ENCODE measurements at regions not wholly inside any gene's neighbourhood (a gene's known extent, or its start where the extent isn't known, plus 50 kb on each side); places are given as distances from the start of the nearest gene placed in this dataset.

DNA sequence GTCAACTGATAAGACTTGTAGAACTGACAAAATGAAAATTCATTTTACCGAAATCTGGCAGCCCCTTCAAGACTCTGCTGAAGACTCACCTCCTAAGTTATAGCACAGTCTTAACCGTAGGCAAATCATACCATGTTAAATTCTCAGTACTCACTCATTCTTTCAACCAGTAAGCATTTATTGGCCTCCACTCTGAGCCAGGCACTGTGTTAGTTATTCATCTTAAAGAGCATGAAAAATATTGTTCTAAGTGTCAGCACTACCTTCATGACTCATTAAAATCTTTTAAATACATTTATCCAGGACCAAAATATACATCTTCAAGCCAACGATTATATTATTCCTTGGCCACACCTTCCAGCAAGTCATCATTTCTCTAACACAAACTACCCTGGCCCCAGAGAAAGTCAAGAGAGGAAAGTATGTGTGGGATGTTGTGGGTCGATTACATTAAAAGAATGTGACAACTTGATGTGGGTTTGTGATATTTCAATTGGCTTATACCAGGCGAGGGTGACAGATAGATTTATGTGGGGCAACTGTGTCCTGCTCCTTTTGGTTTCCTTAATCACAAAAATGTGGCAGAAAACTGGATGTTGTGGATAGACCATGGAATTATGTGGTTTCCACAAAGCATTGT is 55.0 kb downstream of the TMEM30B start:
- no peak overlapping the region for H3K27ac ChIP-seq (ENCODE audit: low read depth, low read length)
- H3K36me3 ChIP-seq (ENCODE audit: control insufficient read depth, insufficient read depth, low read length) = no peaks in the 10 kb centered on the region
- no peak overlapping the region for H3K4me3 ChIP-seq (ENCODE audit: low read length)
- no peaks in the 10 kb centered on the region for H3K4me1 ChIP-seq (ENCODE audit: control insufficient read depth, insufficient read depth, low read length)
- H3K27me3 ChIP-seq (ENCODE audit: control insufficient read depth, insufficient read depth, low read length) = no peaks in the 10 kb centered on the region
- H3K9ac ChIP-seq (ENCODE audit: low read length) = no peak overlapping the region

DNA sequence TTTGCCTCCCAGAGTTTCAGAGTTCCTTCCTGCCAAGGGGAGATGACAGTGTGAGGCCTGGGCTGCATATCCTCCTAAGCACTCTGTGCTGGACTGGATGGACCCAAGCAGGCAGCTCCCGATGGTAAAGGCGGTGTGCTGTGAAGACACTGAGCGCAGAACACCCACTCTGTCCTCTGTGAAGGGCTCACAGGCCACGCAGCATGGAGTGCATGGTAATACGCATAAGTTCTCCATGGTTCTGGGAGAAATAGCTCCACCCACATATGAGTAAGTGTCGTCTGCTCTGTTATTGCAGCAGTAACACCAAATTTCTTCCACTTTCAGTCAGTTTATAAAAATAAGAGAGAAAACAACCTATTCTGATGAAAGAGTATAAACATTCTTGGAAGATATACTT is 55.8 kb downstream of the TMEM30B start:
- H3K27me3 ChIP-seq (ENCODE audit: control insufficient read depth, insufficient read depth, low read length) = no peaks in the 10 kb centered on the region
- no peak overlapping the region for H3K27ac ChIP-seq (ENCODE audit: low read depth, low read length)
- no peaks in the 10 kb centered on the region for H3K4me1 ChIP-seq (ENCODE audit: control insufficient read depth, insufficient read depth, low read length)
- H3K9ac ChIP-seq (ENCODE audit: low read length) = no peak overlapping the region
- no peak overlapping the region for H3K4me3 ChIP-seq (ENCODE audit: low read length)
- no peaks in the 10 kb centered on the region for H3K36me3 ChIP-seq (ENCODE audit: control insufficient read depth, insufficient read depth, low read length)

DNA sequence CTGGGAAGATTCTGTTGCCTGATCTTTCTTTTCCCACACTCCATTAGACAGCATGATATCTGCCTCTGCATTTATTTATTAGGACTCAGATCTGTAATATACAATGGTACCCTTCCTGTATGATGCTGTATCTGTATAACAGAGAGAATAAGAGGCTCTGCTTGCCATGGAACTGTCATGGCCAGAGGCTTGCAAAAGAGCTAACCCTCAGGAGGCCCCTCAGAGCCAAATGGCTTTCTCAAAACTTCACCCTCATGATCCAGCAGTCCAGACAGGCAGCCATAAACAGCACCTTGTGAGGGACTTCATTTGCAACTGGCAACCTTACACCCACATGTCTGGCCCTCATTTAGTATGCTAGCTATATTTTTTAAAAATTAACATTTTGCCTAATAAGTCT is 57.6 kb downstream of the TMEM30B start:
- H3K36me3 ChIP-seq (ENCODE audit: control insufficient read depth, insufficient read depth, low read length) = no peaks in the 10 kb centered on the region
- no peak overlapping the region for H3K9ac ChIP-seq (ENCODE audit: low read length)
- no peaks in the 10 kb centered on the region for H3K4me1 ChIP-seq (ENCODE audit: control insufficient read depth, insufficient read depth, low read length)
- no peak overlapping the region for H3K27ac ChIP-seq (ENCODE audit: low read depth, low read length)
- no peak overlapping the region for H3K4me3 ChIP-seq (ENCODE audit: low read length)
- no peaks in the 10 kb centered on the region for H3K27me3 ChIP-seq (ENCODE audit: control insufficient read depth, insufficient read depth, low read length)

DNA sequence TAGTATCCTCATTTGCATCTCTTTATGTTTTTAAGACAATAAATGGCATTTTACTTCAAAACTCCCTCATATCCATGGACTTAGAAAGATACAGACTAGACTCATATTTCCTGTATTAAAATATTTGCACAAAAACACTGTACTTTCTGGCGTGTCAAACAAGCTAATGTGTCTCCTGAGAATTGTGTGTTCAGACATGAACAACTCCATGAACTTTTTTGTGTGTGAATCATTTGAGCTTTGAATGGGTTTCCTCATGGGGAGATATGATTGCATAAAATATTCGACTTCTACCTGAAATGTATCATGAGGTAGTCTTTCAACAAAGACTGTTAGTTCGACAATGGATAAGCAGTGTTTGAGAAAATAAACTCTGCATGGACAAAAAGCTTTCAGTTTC is 58.8 kb downstream of the TMEM30B start:
- Histone ChIP-seq H3K36me3 (ENCODE audit: control insufficient read depth, insufficient read depth, low read length) (no peaks in the 10 kb centered on the region), H3K4me3 (ENCODE audit: low read length) (no peak overlapping the region), H3K4me1 (ENCODE audit: control insufficient read depth, insufficient read depth, low read length) (no peaks in the 10 kb centered on the region), H3K27ac (ENCODE audit: low read depth, low read length) (no peak overlapping the region), H3K27me3 (ENCODE audit: control insufficient read depth, insufficient read depth, low read length) (no peaks in the 10 kb centered on the region), H3K9ac (ENCODE audit: low read length) (no peak overlapping the region)

DNA sequence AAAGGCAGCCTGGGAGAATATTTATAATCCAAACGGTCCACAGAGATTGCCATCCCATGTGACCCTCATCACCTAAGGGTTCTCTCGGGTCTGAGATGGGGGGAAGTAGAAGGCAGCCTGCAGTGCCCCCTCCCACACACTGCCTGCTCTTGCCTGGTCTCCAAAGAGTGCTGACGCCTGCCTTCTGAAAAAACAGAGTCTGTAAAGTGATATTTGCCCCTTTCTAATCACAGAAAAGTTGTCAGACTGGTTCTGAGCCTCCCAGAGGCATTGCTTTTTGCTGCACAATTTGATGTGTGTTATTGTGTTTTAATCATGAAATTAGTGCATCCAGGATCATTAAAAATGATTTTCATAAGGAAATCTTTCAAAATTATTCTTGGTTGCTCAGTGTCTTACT is 59.2 kb downstream of the TMEM30B start:
- no peak overlapping the region for H3K9ac ChIP-seq (ENCODE audit: low read length)
- no peaks in the 10 kb centered on the region for H3K4me1 ChIP-seq (ENCODE audit: control insufficient read depth, insufficient read depth, low read length)
- no peak overlapping the region for H3K4me3 ChIP-seq (ENCODE audit: low read length)
- H3K27ac ChIP-seq (ENCODE audit: low read depth, low read length) = no peak overlapping the region
- no peaks in the 10 kb centered on the region for H3K36me3 ChIP-seq (ENCODE audit: control insufficient read depth, insufficient read depth, low read length)
- H3K27me3 ChIP-seq (ENCODE audit: control insufficient read depth, insufficient read depth, low read length) = no peaks in the 10 kb centered on the region

DNA sequence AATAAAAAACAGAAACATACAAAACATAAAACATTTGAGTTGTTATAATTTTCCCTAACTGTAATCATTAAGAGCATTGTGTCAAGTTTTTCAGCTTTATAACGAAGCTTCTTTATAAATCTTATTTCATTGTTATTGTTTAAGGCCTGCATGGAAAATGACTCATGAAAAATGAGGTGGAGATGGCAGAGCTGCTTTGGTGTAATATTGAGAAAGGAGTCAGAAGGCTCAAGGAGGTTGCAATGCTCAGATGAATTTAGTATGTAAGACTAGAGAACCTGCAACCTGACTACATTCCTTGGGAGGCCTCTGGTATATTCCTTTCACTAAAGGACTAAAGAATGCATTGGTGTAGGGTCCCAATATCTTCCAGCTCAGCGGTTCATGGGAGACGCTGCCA is 61.5 kb downstream of the TMEM30B start:
- H3K9ac ChIP-seq (ENCODE audit: low read length) = no peak overlapping the region
- no peak overlapping the region for H3K27ac ChIP-seq (ENCODE audit: low read depth, low read length)
- no peak overlapping the region for H3K4me3 ChIP-seq (ENCODE audit: low read length)
- H3K36me3 ChIP-seq (ENCODE audit: control insufficient read depth, insufficient read depth, low read length) = no peaks in the 10 kb centered on the region
- no peaks in the 10 kb centered on the region for H3K27me3 ChIP-seq (ENCODE audit: control insufficient read depth, insufficient read depth, low read length)
- no peaks in the 10 kb centered on the region for H3K4me1 ChIP-seq (ENCODE audit: control insufficient read depth, insufficient read depth, low read length)

DNA sequence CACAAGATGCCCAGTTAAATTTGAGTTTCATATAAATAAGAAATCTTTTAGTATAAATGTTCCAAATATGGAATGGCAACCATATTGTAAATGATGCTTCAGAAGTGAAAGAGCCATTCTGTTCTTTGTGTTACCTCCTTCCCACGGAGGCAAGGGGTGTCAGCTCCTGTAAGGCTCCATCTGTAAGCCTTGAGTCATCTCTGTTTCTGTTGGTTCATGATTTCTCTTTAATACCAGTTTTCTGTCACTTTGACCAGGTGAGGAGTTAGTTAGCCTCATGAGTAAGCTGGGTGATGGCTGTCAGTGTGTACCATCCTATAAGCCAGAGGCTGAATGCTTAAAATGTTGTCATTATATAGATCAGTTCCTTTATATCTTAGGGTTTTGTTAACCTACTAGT is 61.9 kb downstream of the TMEM30B start:
- Histone ChIP-seq H3K36me3 (ENCODE audit: control insufficient read depth, insufficient read depth, low read length) (no peaks in the 10 kb centered on the region), H3K27ac (ENCODE audit: low read depth, low read length) (no peak overlapping the region), H3K27me3 (ENCODE audit: control insufficient read depth, insufficient read depth, low read length) (no peaks in the 10 kb centered on the region), H3K4me3 (ENCODE audit: low read length) (no peak overlapping the region), H3K9ac (ENCODE audit: low read length) (no peak overlapping the region), H3K4me1 (ENCODE audit: control insufficient read depth, insufficient read depth, low read length) (no peaks in the 10 kb centered on the region)

DNA sequence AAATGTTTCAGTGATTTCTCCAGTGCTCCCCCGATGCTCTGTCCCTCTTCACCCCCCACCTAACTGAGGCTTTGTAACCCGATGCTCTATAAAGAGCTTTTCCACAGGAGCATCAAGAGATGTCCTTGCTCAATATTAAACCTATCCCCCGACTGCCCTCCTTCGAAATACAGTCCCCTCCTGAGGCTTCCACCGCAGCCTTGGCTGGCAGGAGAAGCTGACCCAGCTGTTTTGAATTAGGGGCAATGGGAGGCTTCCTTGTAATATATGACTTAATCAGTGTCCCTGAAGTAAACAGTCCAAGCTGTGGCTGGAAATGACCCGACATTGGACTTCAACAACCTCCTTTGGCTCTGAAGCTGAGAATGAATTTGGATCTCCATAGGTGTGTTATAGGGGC is 62.4 kb downstream of the TMEM30B start:
- Histone ChIP-seq H3K27ac (ENCODE audit: low read depth, low read length) (no peak overlapping the region), H3K27me3 (ENCODE audit: control insufficient read depth, insufficient read depth, low read length) (no peaks in the 10 kb centered on the region), H3K9ac (ENCODE audit: low read length) (no peak overlapping the region), H3K36me3 (ENCODE audit: control insufficient read depth, insufficient read depth, low read length) (no peaks in the 10 kb centered on the region), H3K4me1 (ENCODE audit: control insufficient read depth, insufficient read depth, low read length) (no peaks in the 10 kb centered on the region), H3K4me3 (ENCODE audit: low read length) (no peak overlapping the region)

DNA sequence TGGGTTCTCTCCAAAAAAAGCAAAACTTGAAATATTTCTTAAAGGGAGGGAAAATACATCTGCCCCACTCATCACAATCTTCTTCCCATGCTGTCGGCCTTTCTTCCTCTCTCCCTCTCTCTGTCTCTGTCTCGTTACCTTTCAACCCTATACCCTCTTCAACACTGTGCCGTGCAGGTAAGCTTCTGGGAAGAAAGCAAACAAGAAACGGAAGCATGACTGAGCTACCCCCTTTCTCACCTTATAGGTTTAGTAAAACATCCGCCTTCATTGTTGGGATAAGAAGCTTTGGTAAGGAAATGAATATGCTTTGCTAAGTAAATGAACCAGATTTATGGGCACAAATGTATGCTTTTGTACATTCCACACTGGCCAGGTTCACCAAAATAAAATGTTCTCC is 63.0 kb downstream of the TMEM30B start:
- no peaks in the 10 kb centered on the region for H3K27me3 ChIP-seq (ENCODE audit: control insufficient read depth, insufficient read depth, low read length)
- no peak overlapping the region for H3K9ac ChIP-seq (ENCODE audit: low read length)
- H3K4me3 ChIP-seq (ENCODE audit: low read length) = no peak overlapping the region
- no peaks in the 10 kb centered on the region for H3K4me1 ChIP-seq (ENCODE audit: control insufficient read depth, insufficient read depth, low read length)
- H3K36me3 ChIP-seq (ENCODE audit: control insufficient read depth, insufficient read depth, low read length) = no peaks in the 10 kb centered on the region
- no peak overlapping the region for H3K27ac ChIP-seq (ENCODE audit: low read depth, low read length)

DNA sequence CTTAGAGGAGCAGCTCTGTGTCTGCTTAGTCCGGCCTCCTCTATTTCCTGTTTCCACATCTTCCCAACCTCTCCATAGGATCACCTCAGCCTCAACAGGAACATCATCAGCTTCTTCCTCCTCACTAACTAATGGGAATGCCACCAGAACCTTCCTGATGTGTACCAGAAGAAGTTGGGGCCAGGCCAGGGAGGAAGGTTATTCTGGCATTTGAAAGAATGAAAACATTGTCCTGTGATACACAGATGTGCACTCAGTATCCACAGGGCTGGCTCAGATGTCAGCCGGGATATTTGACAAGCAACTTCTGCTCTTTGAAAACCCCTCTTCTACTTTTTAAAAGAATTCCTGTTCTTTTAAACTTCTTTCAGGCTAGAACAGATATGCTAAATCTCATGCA is 63.6 kb downstream of the TMEM30B start:
- H3K36me3 ChIP-seq (ENCODE audit: control insufficient read depth, insufficient read depth, low read length) = no peaks in the 10 kb centered on the region
- H3K9ac ChIP-seq (ENCODE audit: low read length) = no peak overlapping the region
- no peaks in the 10 kb centered on the region for H3K4me1 ChIP-seq (ENCODE audit: control insufficient read depth, insufficient read depth, low read length)
- H3K27ac ChIP-seq (ENCODE audit: low read depth, low read length) = no peak overlapping the region
- no peak overlapping the region for H3K4me3 ChIP-seq (ENCODE audit: low read length)
- H3K27me3 ChIP-seq (ENCODE audit: control insufficient read depth, insufficient read depth, low read length) = no peaks in the 10 kb centered on the region

DNA sequence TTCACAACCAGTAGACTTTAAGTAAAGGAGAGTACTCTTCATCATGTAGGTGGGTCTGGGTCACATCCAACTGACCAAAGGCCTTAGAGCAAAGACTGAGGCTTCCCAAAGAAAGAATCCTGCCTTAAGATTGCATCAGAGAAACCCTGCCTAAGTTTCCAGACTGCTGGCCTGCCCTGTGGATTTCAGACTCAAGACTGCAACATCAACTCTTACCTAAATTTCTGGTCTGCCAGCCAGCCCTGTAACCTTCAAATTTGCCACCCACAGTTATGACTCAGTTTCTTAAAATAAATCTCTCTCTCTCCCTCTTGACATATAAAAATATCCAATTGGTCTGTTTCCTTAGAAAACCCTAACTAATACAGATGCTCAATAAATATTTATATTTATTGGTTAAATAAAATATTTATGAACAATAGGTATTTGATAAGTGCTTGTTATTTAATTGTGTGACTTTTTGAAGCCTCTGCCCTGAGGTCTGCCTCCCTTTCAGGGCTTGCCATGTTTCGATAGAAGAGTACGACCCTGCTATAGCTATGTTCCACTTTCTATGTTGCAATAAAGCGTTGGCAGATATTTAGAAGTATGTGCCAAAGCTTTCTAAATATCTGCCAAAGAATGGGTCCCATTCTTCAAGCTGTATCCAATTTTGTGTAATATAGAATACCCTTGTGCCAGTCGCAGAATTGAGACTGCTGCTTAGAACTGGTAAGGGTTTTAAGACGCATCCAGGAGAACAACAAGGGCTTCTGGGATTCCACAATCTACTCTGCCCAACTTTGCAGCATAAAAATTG is 65.7 kb downstream of the TMEM30B start:
- no peak overlapping the region for H3K9ac ChIP-seq (ENCODE audit: low read length)
- no peak overlapping the region for H3K4me3 ChIP-seq (ENCODE audit: low read length)
- no peaks in the 10 kb centered on the region for H3K27me3 ChIP-seq (ENCODE audit: control insufficient read depth, insufficient read depth, low read length)
- H3K27ac ChIP-seq (ENCODE audit: low read depth, low read length) = no peak overlapping the region
- no peaks in the 10 kb centered on the region for H3K4me1 ChIP-seq (ENCODE audit: control insufficient read depth, insufficient read depth, low read length)
- H3K36me3 ChIP-seq (ENCODE audit: control insufficient read depth, insufficient read depth, low read length) = no peaks in the 10 kb centered on the region

DNA sequence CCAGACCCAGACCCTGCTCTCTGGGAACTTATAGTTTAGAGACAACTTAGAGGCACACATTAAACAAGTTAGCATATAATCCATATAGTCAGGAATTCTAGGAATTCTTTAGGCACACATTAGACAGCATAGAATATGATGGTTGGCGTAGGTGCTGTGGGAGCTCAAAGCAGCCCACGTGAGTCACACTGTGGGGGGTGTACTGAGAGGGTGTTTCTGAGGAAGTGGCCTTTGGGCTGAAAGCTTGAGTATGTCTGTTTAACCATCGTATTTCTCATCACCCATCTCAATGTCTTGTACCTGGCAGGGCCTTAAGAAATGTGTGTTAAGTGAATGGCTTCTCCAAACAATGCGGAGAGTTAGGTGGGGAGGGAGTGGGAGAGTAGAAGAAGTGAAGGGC is 67.2 kb downstream of the TMEM30B start:
- no peak overlapping the region for H3K9ac ChIP-seq (ENCODE audit: low read length)
- no peak overlapping the region for H3K27ac ChIP-seq (ENCODE audit: low read depth, low read length)
- H3K4me3 ChIP-seq (ENCODE audit: low read length) = no peak overlapping the region
- H3K4me1 ChIP-seq (ENCODE audit: control insufficient read depth, insufficient read depth, low read length) = no peaks in the 10 kb centered on the region
- H3K36me3 ChIP-seq (ENCODE audit: control insufficient read depth, insufficient read depth, low read length) = no peaks in the 10 kb centered on the region
- H3K27me3 ChIP-seq (ENCODE audit: control insufficient read depth, insufficient read depth, low read length) = no peaks in the 10 kb centered on the region

DNA sequence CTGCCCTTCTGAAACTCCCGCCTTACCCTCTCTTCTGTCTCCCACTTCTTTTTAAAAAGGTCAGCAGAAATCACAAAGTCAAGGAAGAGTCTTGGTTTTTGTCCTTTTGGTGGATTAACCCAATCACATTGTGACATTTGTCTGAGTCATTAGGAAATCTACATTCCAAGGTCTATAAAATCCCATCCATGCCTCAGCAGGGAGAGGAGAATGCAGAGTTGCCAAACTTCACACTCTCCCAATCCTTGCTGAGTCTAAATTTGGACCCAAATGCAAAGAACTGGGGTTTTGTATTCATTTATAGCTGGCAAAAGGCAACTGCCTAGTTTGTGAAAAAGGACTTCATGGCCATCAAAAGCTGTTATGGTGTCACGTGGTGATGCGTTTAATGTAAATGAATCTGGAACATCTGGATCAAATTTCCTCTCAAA is 67.9 kb downstream of the TMEM30B start:
- H3K4me1 ChIP-seq (ENCODE audit: control insufficient read depth, insufficient read depth, low read length) = no peaks in the 10 kb centered on the region
- H3K27me3 ChIP-seq (ENCODE audit: control insufficient read depth, insufficient read depth, low read length) = no peaks in the 10 kb centered on the region
- H3K27ac ChIP-seq (ENCODE audit: low read depth, low read length) = no peak overlapping the region
- no peak overlapping the region for H3K4me3 ChIP-seq (ENCODE audit: low read length)
- H3K36me3 ChIP-seq (ENCODE audit: control insufficient read depth, insufficient read depth, low read length) = no peaks in the 10 kb centered on the region
- no peak overlapping the region for H3K9ac ChIP-seq (ENCODE audit: low read length)
